ENCODE measurements at regions not wholly inside any gene's neighbourhood (a gene's known extent, or its start where the extent isn't known, plus 50 kb on each side); places are given as distances from the start of the nearest gene placed in this dataset.

GRCh38 chr20:22071841-22072240 is 366.4 kb downstream of the PAX1 start:
- Histone ChIP-seq H3K36me3 (ENCODE audit: insufficient read depth, low read length) (no peaks in the 10 kb centered on the region), H3K4me1 (ENCODE audit: insufficient read depth, low read length) (no peaks in the 10 kb centered on the region), H3K9me3 (ENCODE audit: control insufficient read depth in 1 of 2, low read length in 2 of 2) (no peaks in the 10 kb centered on the region), H3K4me3 (ENCODE audit: low read length in 2 of 2) (no peak overlapping the region), H3K27ac (ENCODE audit: low read depth, low read length) (no peak overlapping the region), H3K27me3 (ENCODE audit: insufficient read depth, low read length) (no peaks in the 10 kb centered on the region)
- POLR2A ChIA-PET (ENCODE audit: partially characterized antibody): no interaction called here
- intact Hi-C loops (cut with micrococcal nuclease): no loop called here
- no peaks in the 10 kb centered on the region for H3K27me3 Mint-ChIP-seq
- CTCF ChIA-PET (ENCODE audit: partially characterized antibody): no interaction called here
- no peak overlapping the region for H3K27ac Mint-ChIP-seq
- peaks cover 3 to 32% (median 12%) of the 10 kb centered on the region in 8 donors for H3K9me3 Mint-ChIP-seq
- H3K4me1 Mint-ChIP-seq: no peaks in the 10 kb centered on the region
- DNase-seq: no peak
- no peak overlapping the region for H3K4me3 Mint-ChIP-seq
- no peaks in the 10 kb centered on the region for H3K36me3 Mint-ChIP-seq

GRCh38 chr20:22070610-22071058 is 365.2 kb downstream of the PAX1 start:
- no peak for DNase-seq
- Mint-ChIP-seq H3K9me3 (peaks cover 4 to 37% (median 15%) of the 10 kb centered on the region in 8 donors), H3K4me1 (no peaks in the 10 kb centered on the region), H3K27ac (no peak overlapping the region), H3K36me3 (no peaks in the 10 kb centered on the region), H3K27me3 (no peaks in the 10 kb centered on the region), H3K4me3 (no peak overlapping the region)
- ChIA-PET CTCF (ENCODE audit: partially characterized antibody) (no interaction called here), POLR2A (ENCODE audit: partially characterized antibody) (no interaction called here)
- Histone ChIP-seq H3K4me3 (ENCODE audit: low read length in 2 of 2) (no peak overlapping the region), H3K36me3 (ENCODE audit: insufficient read depth, low read length) (no peaks in the 10 kb centered on the region), H3K27ac (ENCODE audit: low read depth, low read length) (no peak overlapping the region), H3K4me1 (ENCODE audit: insufficient read depth, low read length) (no peaks in the 10 kb centered on the region), H3K27me3 (ENCODE audit: insufficient read depth, low read length) (no peaks in the 10 kb centered on the region), H3K9me3 (ENCODE audit: control insufficient read depth in 1 of 2, low read length in 2 of 2) (no peaks in the 10 kb centered on the region)
- intact Hi-C loops (cut with micrococcal nuclease): no loop called here

- Mint-ChIP-seq H3K9me3 (peaks cover 6 to 32% (median 14%) of the 10 kb centered on the region in 8 donors), H3K4me3 (no peak overlapping the region), H3K4me1 (no peaks in the 10 kb centered on the region), H3K36me3 (no peaks in the 10 kb centered on the region), H3K27me3 (no peaks in the 10 kb centered on the region), H3K27ac (peak overlapping the region in 1 of 7 donors; percentile 53)
- Histone ChIP-seq H3K4me3 (ENCODE audit: low read length in 2 of 2) (no peak overlapping the region), H3K9me3 (ENCODE audit: control insufficient read depth in 1 of 2, low read length in 2 of 2) (no peaks in the 10 kb centered on the region), H3K27ac (ENCODE audit: low read depth, low read length) (no peak overlapping the region), H3K27me3 (ENCODE audit: insufficient read depth, low read length) (no peaks in the 10 kb centered on the region), H3K36me3 (ENCODE audit: insufficient read depth, low read length) (no peaks in the 10 kb centered on the region), H3K4me1 (ENCODE audit: insufficient read depth, low read length) (no peaks in the 10 kb centered on the region)
- POLR2A ChIA-PET (ENCODE audit: partially characterized antibody): no interaction called here
- intact Hi-C loops (cut with micrococcal nuclease): no loop called here
- no peak for DNase-seq
- CTCF ChIA-PET (ENCODE audit: partially characterized antibody): no interaction called here
Observed at GRCh38 chr20:22063753-22064152, 358.3 kb downstream of the PAX1 start.

GRCh38 chr20:22062874-22063273 is 357.4 kb downstream of the PAX1 start:
- H3K36me3 ChIP-seq (ENCODE audit: insufficient read depth, low read length): no peaks in the 10 kb centered on the region
- no peaks in the 10 kb centered on the region for H3K9me3 ChIP-seq (ENCODE audit: control insufficient read depth in 1 of 2, low read length in 2 of 2)
- H3K4me3 ChIP-seq (ENCODE audit: low read length in 2 of 2): no peak overlapping the region
- no peaks in the 10 kb centered on the region for H3K27me3 ChIP-seq (ENCODE audit: insufficient read depth, low read length)
- Mint-ChIP-seq H3K27ac (no peak overlapping the region), H3K27me3 (no peaks in the 10 kb centered on the region), H3K9me3 (peaks cover 8 to 36% (median 17%) of the 10 kb centered on the region in 8 donors), H3K36me3 (no peaks in the 10 kb centered on the region), H3K4me1 (no peaks in the 10 kb centered on the region), H3K4me3 (no peak overlapping the region)
- CTCF ChIA-PET (ENCODE audit: partially characterized antibody): no interaction called here
- no peak for DNase-seq
- POLR2A ChIA-PET (ENCODE audit: partially characterized antibody): interaction anchor here (0.6 kb wide), 1 partner anchor 12 kb away, joined by 3 read pairs; no protein-coding TSS in a partner anchor
- H3K27ac ChIP-seq (ENCODE audit: low read depth, low read length): no peak overlapping the region
- intact Hi-C loops (cut with micrococcal nuclease): no loop called here
- no peaks in the 10 kb centered on the region for H3K4me1 ChIP-seq (ENCODE audit: insufficient read depth, low read length)

- Histone ChIP-seq H3K27ac (ENCODE audit: low read depth, low read length) (no peak overlapping the region), H3K4me1 (ENCODE audit: insufficient read depth, low read length) (no peaks in the 10 kb centered on the region), H3K36me3 (ENCODE audit: insufficient read depth, low read length) (no peaks in the 10 kb centered on the region), H3K4me3 (ENCODE audit: low read length in 2 of 2) (no peak overlapping the region), H3K27me3 (ENCODE audit: insufficient read depth, low read length) (no peaks in the 10 kb centered on the region), H3K9me3 (ENCODE audit: control insufficient read depth in 1 of 2, low read length in 2 of 2) (peaks cover 0 to 3% of the 10 kb centered on the region in 2 donors)
- Mint-ChIP-seq H3K36me3 (no peaks in the 10 kb centered on the region), H3K4me3 (no peak overlapping the region), H3K27ac (no peak overlapping the region), H3K27me3 (no peaks in the 10 kb centered on the region), H3K9me3 (peaks cover 9 to 31% (median 14%) of the 10 kb centered on the region in 8 donors), H3K4me1 (no peaks in the 10 kb centered on the region)
- POLR2A ChIA-PET (ENCODE audit: partially characterized antibody): no interaction called here
- intact Hi-C loops (cut with micrococcal nuclease): no loop called here
- no peak for DNase-seq
- CTCF ChIA-PET (ENCODE audit: partially characterized antibody): no interaction called here
Observed at GRCh38 chr20:22060610-22061009, 355.1 kb downstream of the PAX1 start.

- Mint-ChIP-seq H3K4me1 (no peaks in the 10 kb centered on the region), H3K27ac (no peak overlapping the region), H3K36me3 (no peaks in the 10 kb centered on the region), H3K9me3 (peaks cover 8 to 26% (median 12%) of the 10 kb centered on the region in 8 donors), H3K27me3 (no peaks in the 10 kb centered on the region), H3K4me3 (no peak overlapping the region)
- Histone ChIP-seq H3K4me3 (ENCODE audit: low read length in 2 of 2) (no peak overlapping the region), H3K36me3 (ENCODE audit: insufficient read depth, low read length) (no peaks in the 10 kb centered on the region), H3K4me1 (ENCODE audit: insufficient read depth, low read length) (no peaks in the 10 kb centered on the region), H3K9me3 (ENCODE audit: control insufficient read depth in 1 of 2, low read length in 2 of 2) (peaks cover 0 to 3% of the 10 kb centered on the region in 2 donors), H3K27ac (ENCODE audit: low read depth, low read length) (no peak overlapping the region), H3K27me3 (ENCODE audit: insufficient read depth, low read length) (no peaks in the 10 kb centered on the region)
- no peak for DNase-seq
- CTCF ChIA-PET (ENCODE audit: partially characterized antibody): no interaction called here
- POLR2A ChIA-PET (ENCODE audit: partially characterized antibody): no interaction called here
- intact Hi-C loops (cut with micrococcal nuclease): no loop called here
Observed at GRCh38 chr20:22058746-22059145, 353.3 kb downstream of the PAX1 start.

- Mint-ChIP-seq H3K27me3 (no peaks in the 10 kb centered on the region), H3K4me3 (no peak overlapping the region), H3K27ac (no peak overlapping the region), H3K36me3 (no peaks in the 10 kb centered on the region), H3K9me3 (peaks cover 0 to 21% (median 8%) of the 10 kb centered on the region in 8 donors), H3K4me1 (no peaks in the 10 kb centered on the region)
- peaks cover 0 to 3% of the 10 kb centered on the region in 2 donors for H3K9me3 ChIP-seq (ENCODE audit: control insufficient read depth in 1 of 2, low read length in 2 of 2)
- H3K27ac ChIP-seq (ENCODE audit: low read depth, low read length): no peak overlapping the region
- CTCF ChIA-PET (ENCODE audit: partially characterized antibody): no interaction called here
- H3K4me3 ChIP-seq (ENCODE audit: low read length in 2 of 2): no peak overlapping the region
- H3K27me3 ChIP-seq (ENCODE audit: insufficient read depth, low read length): no peaks in the 10 kb centered on the region
- no peak for DNase-seq
- POLR2A ChIA-PET (ENCODE audit: partially characterized antibody): no interaction called here
- no peaks in the 10 kb centered on the region for H3K4me1 ChIP-seq (ENCODE audit: insufficient read depth, low read length)
- H3K36me3 ChIP-seq (ENCODE audit: insufficient read depth, low read length): no peaks in the 10 kb centered on the region
- intact Hi-C loops (cut with micrococcal nuclease): no loop called here
Observed at GRCh38 chr20:22055981-22056380, 350.5 kb downstream of the PAX1 start.

GRCh38 chr20:22052025-22052650 is 346.7 kb downstream of the PAX1 start:
- intact Hi-C loops (cut with micrococcal nuclease): no loop called here
- Mint-ChIP-seq H3K4me3 (no peak overlapping the region), H3K36me3 (no peaks in the 10 kb centered on the region)

More at GRCh38 chr20:22052025-22052650, 346.7 kb downstream of the PAX1 start:
- DNase-seq: no peak
- Histone ChIP-seq H3K4me3 (ENCODE audit: low read length in 2 of 2) (no peak overlapping the region), H3K9me3 (ENCODE audit: control insufficient read depth in 1 of 2, low read length in 2 of 2) (no peaks in the 10 kb centered on the region), H3K27ac (ENCODE audit: low read depth, low read length) (no peak overlapping the region), H3K27me3 (ENCODE audit: insufficient read depth, low read length) (no peaks in the 10 kb centered on the region), H3K36me3 (ENCODE audit: insufficient read depth, low read length) (no peaks in the 10 kb centered on the region), H3K4me1 (ENCODE audit: insufficient read depth, low read length) (no peaks in the 10 kb centered on the region)
- Mint-ChIP-seq H3K9me3 (peaks cover 0 to 22% (median 9%) of the 10 kb centered on the region in 8 donors), H3K27me3 (no peaks in the 10 kb centered on the region), H3K27ac (no peak overlapping the region), H3K4me1 (no peaks in the 10 kb centered on the region)
- ChIA-PET CTCF (ENCODE audit: partially characterized antibody) (no interaction called here), POLR2A (ENCODE audit: partially characterized antibody) (no interaction called here)

All from CD4-positive, alpha-beta memory T cell (primary cell).